Transverse colon (tissue), 4 donors: ENCODE measurements at regions not wholly inside any gene's neighbourhood (a gene's known extent, or its start where the extent isn't known, plus 50 kb on each side); places are given as distances from the start of the nearest gene placed in this dataset.
"Not testable (repeated sequence)": the region's sequence is repeated elsewhere in the genome, so short reads cannot be mapped to it uniquely, and the experiment has no call there.

Experiments
- EP300 ChIP-seq: sonication (generic); formaldehyde crosslinking; IDR thresholded peaks from one replicate; pipeline ENCODE4 v1.6.1; 2017; ENCODE audit warnings: antibody characterized with exemption, low read depth
- POLR2A ChIP-seq: fragments of 450-650 bp; IDR thresholded peaks from one replicate; pipeline ENCODE4 v1.6.1; 2016; ENCODE audit warnings: antibody characterized with exemption, mild to moderate bottlenecking, moderate library complexity
- POLR2AphosphoS5 ChIP-seq, 3 donors: sonication (generic); formaldehyde crosslinking; IDR thresholded peaks; one replicate each; pipeline ENCODE4 v1.6.1; 2016; ENCODE audit warnings: antibody characterized with exemption in 3 of 3
- TF ChIP-seq, protein P1 (sequence below), 5 experiments: fragments of 200-600 bp in 3 of 5; fragments of 450-650 bp in 2 of 5; sonication (generic) in 3 of 5; IDR thresholded peaks; 1 replicate in 2 of 5; 2 replicates in 3 of 5; pipeline ENCODE4 v1.5.1; 2016 to 2017; ENCODE audit warnings: antibody characterized with exemption in 5 of 5, inconsistent platforms in 3 of 5, mild to moderate bottlenecking in 2 of 5, moderate library complexity in 1 of 5

DNA sequence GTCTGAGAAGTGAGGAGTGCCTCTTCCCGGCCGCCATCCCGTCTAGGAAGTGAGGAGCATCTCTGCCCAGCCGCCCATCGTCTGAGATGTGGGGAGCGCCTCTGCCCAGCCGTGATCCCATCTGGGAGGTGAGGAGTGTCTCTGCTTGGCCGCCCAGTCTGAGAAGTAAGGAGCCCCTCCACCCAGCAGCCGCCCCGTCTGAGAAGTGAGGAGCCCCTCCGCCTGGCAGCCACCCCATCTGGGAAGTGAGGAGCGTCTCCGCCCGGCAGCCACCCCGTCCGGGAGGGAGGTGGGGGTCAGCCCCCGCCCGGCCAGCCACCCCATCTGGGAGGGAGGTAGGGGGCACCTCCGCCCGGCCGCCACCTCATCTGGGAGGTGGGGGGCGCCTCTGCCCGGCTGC is 940.2 kb downstream of the PRIM2 start:
- TF ChIP-seq, protein P1, sequence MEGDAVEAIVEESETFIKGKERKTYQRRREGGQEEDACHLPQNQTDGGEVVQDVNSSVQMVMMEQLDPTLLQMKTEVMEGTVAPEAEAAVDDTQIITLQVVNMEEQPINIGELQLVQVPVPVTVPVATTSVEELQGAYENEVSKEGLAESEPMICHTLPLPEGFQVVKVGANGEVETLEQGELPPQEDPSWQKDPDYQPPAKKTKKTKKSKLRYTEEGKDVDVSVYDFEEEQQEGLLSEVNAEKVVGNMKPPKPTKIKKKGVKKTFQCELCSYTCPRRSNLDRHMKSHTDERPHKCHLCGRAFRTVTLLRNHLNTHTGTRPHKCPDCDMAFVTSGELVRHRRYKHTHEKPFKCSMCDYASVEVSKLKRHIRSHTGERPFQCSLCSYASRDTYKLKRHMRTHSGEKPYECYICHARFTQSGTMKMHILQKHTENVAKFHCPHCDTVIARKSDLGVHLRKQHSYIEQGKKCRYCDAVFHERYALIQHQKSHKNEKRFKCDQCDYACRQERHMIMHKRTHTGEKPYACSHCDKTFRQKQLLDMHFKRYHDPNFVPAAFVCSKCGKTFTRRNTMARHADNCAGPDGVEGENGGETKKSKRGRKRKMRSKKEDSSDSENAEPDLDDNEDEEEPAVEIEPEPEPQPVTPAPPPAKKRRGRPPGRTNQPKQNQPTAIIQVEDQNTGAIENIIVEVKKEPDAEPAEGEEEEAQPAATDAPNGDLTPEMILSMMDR (IDR thresholded peaks at IDR 0.05) = not testable (repeated sequence)
- not testable (repeated sequence) for TF ChIP-seq POLR2A; POLR2AphosphoS5 (IDR thresholded peaks at IDR 0.05); EP300
